GM21723 (cell line): ENCODE measurements at regions not wholly inside any gene's neighbourhood (a gene's known extent, or its start where the extent isn't known, plus 50 kb on each side); places are given as distances from the start of the nearest gene placed in this dataset.

Experiments used
- ATAC-seq: cut with Tn5 transposase; IDR thresholded peaks from one replicate; pipeline ENCODE4 v1.9.1; 2021; ENCODE audit warnings: mild to moderate bottlenecking, moderate library complexity; ENCODE audit not compliant: unreplicated experiment

DNA sequence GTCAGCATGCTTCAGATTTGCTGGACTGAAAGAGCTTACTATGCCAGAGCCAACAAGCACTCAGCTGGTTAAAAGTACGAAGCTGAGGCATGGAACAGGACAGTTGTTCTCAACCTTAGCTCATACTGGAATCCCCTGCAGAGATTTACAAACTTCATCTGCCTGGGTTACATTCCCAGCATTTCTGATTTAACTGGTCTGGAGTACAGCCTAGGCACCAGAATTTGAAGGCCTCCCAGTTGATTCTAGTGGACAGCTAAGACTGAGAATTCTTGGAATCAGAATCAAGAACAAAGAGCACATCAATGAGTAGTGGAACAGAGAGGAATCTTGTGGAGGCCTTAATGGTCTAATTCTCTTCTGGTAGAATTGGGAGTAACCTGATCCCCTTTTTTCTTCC lies 298.2 kb upstream of the NXPH2 start:
- ATAC-seq: no peak

DNA sequence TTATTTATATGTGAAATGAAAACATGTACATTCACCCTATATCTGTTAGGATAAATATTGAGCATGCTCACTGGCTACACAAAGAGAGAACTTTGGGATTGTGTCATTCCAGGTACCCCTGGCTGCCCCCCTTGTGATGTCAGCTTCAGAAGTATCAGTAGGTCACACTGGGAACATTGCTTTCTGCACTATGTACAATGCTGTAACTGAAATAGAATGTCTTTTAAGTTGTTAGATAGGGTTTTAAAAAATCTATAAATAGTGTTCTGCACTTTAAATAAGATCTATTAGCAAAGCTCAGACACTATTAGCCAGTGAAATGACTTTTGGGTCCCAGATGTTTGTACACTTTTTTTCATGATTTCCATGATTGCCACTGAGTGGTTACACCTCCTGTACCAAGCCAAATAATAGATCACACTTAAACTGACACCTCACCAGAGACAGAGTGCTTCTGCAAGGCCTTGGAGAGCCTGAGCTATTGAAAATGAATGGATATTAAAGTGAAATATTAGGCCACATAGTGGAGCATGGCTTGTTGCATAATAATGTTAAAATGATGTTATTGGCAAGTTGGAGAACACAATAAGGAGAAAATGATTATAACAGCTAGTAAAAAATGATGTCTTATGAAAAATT lies 297.0 kb upstream of the NXPH2 start:
- ATAC-seq: no peak

DNA sequence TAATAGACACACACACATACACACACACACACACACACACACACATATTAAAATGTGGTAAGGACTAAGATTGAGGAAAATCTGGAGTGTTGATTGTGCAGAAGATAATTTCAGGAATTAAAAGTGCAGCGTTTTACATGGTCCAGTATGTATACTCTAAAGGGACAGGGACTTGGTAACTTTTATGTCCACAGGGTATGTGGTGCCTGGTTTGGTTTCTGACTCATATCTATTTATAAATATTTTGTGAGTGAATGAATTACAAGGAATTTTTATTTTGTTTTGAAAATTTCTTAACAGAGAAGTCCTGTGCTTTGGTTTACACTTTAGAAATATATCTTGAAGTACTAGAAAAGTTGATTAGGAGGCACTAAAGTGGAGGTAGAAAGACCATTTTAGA lies 287.7 kb upstream of the NXPH2 start:
- ATAC-seq: no peak

DNA sequence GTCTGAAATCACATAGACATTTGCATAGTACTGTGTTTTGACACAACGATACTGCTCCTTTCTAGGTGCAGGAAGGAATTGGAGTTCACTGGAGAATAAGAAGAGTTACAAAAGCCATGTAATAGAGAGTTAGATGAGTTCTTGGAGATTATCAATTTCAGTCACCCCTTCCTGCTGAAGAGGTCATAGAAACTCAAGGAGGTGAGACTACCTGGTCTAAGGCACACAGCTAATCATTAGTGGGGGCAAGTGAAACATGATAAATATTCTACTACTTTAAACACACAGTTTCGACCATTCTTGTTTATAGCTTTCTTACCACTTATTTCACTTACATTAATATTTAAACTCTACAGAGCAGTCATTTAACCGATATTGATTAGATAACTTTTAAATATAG lies 286.9 kb upstream of the NXPH2 start:
- ATAC-seq: no peak

DNA sequence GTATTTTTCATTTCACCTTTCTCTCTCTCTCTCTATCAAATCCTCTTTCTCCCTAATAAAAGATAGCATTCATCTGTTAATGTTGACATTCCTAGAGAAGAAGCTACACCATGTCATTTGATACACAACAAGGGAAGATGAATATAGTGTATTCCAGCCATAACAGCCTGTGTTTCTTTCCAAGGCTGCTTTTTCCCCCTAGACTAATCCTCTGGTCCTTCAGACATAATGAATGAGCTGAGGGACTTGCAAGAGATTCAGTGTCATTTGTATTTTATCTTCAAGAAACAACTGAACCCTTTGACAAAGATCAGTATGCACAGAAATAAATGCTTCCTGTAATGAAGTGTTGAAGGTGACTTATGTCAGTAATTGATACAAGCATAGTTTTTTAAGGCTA lies 284.0 kb upstream of the NXPH2 start:
- ATAC-seq: no peak

DNA sequence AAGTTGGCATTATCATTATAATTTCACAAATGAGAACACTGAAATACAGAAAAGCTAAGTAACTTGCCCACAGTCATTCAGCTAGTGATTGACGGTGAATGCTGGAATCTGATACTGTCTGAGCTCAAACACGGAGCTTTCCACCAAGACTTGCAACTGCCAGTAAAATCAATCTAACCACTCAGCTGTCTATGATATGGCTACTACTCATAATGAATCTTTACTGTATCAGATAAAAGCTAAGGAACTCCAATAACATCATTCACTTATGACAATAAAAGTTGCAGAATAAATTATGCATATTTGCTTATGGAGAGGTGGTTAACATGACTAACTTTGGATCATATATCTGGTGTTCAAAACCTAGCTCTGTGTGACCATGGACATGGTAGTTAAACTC lies 279.4 kb upstream of the NXPH2 start:
- ATAC-seq: no peak

DNA sequence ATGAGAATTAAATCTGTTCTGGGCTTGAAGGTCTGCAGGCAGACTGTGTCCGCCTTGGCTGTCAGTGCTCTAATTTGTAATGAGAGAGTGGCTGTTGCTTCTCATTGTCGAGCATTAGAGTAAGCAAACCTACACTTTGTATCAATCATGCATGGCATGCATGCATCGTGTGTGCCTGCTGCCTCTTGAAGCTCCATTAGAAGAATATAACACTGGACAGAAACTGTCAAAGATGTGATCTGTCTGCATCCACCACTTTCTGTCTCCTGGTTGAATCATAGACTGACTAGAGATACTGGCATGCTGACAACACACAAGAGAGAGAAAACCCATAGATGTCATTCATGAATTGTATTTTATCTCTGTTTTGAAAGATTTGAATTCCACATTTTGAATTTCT lies 275.0 kb upstream of the NXPH2 start:
- ATAC-seq: no peak

DNA sequence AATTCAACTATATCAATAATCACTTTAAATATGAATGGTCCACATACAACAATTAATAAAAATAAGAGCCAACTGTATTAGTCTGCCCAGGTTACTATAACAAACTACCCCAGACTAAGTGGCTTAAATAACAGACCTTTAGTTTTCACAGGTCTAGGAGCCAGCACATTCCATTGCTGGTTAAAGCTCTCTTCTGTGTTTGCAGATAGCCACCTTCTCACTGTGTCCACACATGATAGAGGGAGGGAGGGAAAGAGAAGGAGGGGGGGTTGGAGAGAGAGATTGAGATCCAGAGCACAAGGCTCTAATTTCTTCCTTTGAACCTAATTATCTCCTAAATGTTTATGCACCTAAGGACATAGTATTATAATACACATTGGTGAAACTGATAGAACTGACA lies 267.8 kb upstream of the NXPH2 start:
- ATAC-seq: no peak

DNA sequence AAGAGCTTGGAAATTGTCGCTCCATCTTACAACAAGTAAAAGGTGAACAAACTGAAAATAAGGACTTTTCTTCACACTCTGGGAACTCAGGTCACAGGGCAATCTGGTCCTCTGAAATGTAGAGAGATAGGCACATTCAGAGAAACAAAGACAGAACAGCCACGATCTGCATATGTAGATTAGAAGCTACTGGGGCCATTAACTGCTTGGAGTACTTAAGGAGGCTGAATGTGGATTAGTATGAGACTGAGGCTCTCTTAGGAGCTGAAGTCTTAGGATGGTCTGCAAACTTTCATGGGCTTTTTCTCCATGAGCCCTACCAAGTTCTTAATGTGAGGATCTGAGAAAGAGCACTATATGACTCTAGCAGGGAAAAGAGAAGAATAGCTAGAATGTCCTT lies 265.3 kb upstream of the NXPH2 start:
- no peak for ATAC-seq

DNA sequence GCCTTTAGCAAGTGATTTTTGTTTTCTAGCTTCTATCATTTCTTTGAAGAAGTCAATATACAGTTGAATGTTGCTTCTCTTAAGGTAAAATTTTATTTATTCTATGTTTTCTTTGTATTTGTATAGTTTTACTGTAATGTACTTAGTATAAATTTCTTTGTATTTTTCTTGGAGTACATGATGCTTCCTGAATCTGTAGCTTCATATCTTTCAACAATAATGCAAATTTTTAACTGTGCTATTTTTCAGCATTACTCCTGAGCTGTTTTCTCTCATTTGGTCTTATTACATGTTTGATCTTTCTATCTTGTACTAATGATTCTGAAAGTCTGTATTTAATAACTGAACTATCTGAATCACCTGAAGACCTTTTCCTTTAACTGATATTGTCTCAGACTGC lies 253.9 kb upstream of the NXPH2 start:
- ATAC-seq: no peak

DNA sequence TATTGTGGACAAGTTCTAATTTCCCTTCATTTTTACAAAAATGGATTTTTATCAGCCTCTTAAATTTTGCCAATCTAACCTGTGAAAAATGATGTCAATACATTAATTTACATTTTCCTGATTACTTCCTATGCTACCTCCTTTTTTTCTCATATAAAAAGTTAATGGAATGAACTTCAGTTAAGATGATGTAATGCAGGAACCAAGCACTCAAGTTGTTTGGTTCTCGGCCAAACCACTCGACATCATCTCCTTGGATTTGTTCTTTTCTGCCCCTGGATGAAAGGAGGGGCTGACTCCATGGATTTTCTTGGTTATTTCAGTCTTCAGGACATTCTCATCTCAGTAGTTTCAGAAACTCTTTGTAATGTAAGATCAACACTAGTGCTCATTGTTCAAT lies 253.1 kb upstream of the NXPH2 start:
- ATAC-seq: no peak

DNA sequence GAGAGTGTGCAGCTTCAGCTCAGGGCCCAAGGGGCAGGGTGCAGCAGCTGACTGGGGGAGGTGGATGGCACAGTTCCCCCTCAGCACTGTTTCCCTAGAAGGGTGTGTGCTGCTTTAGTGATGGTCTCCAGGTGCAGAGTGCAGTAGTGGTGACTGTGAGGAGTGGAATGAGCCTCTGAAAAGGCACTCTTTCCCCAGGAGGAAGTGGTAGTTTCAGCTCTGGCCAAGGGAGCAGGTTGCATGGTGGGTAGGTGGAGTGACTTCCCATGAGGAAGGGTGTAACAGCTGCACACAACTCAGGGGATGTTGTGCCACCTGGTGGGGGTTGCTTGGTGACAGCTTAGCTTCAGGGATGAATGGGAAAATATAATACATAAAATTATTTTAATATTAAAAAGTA lies 251.5 kb upstream of the NXPH2 start:
- ATAC-seq: no peak

DNA sequence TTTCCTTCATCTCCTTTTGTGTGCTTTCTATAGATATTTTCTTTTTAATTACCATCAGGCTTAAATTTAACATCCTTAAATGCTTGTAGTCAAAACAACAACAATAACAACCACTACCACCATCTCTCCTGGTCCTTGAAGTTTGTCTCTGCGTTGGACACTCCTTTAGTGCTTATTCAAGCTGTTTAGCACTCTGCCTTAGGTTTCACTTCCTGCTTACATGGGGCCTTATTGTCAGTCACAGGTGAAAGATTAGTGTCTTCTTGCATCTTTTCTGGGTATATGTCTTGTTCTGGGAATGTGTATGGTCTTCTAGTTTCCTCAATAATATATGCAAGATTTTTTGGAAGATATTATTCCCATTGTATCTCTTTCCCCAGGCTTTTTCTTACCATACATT lies 240.1 kb upstream of the NXPH2 start:
- ATAC-seq: no peak

DNA sequence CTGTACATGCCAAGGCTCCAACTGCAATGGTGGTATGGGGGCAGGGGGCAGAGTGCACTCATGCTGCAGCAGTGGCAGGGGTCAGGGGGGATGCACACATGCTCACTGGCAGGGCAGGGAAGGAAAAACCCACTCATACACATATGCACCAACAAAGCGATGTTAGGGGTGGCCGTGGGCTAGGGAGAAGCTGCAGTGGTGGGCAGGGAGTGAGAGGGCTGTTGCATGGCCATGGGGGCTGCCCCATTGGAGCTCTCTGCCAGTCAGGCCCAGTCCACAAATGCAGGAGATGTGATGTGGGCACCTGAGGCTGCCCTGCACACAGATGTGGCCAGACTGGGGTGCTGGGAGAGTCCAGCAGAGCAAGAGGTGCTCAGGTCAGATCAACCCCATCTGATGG lies 238.1 kb upstream of the NXPH2 start:
- no peak for ATAC-seq

DNA sequence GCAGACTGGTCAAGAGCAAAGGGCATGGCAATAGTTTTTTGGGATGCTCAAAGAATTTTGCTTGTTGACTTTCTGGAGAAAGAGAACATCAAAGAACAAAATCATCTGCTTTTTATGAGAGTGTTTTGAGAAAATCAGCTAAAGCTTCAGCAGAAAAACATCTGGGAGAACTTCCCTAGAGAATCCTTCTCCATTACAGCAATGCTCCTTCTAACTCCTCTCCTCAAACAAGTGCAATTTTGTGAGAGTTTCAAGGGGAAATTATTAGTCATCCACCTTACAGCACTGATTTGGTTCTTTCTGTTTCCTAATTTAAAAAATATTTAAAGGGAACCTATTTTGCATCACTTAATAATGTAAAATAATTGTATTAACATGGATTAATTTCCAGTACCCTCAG lies 226.9 kb upstream of the NXPH2 start:
- no peak for ATAC-seq

DNA sequence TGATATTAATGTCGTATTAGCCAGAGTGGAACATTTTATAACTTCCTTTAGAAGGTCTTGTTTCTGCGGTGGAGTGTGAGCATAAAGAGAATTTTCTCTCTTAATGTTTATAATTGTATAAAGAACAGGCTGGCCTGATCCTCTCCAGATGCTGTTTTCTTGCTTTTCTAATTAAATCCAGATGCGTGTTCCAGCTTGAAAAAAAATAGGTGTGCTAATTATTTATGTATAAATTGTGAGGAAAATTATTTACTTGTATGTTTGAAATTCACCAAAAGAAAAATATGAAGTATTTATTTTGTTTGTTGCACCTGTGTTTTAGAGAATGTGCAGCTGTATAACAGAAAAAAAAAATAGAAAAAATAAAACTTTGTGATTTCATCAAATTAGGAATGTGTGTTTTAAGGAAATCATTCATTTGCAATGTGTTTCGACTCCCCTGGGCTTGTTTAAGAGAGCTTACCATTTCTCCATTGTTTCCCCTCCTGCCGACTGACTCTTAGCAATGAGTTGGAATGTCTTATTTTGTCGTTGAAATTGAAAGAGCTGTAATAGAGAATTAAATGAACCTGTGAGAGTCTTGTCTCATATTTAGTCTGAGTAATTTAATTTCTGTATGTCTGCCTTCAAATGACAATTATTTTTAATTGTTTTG lies 220.1 kb upstream of the NXPH2 start:
- ATAC-seq: no peak

DNA sequence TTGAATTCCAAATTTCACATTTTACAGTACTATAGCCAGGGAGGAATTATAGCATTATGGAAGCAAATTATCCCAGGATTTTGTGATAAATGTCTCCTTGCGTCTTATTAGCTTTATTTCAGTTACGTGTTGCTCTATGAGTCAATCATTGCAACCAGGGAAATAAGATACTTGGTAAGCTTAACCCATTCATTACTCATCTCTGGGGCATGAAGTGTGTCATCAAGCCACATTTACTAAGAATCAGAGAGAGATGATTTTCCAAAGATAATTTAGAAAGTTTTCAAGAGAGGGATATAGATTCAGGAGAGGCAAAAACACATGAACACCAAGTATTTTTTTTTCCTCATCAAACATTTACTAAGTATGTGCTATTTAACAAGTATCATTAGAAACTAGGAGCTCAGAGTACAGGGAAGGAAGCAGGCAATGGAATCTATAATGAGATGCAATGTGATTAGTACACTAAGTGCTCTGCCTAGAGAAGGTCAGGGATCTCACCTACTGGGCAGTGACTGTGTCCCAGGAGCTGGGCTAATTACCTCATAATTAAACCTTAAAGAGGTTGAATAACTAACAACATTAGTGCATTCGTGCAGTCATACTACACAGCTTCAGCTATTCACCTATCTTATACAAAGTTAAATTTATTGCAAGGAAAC lies 217.8 kb upstream of the NXPH2 start:
- no peak for ATAC-seq

DNA sequence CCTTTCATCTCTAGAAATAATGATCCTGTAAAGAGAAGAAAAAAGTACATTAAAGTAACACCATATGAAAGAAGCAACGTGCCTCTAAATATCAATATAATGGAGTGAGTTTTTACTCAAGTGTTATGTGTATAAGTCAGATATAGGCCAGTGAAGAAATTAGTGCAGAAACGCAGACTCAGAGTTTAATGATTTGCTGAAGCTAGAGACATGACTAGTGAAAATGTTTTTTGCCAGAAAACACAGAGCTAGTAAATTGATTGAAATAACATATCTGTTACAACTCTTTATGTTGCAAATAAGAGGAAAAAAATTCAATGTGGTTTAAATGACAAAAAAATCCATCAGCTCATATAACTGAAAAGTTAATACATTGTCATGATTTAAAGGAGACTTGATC lies 217.2 kb upstream of the NXPH2 start:
- ATAC-seq: no peak

DNA sequence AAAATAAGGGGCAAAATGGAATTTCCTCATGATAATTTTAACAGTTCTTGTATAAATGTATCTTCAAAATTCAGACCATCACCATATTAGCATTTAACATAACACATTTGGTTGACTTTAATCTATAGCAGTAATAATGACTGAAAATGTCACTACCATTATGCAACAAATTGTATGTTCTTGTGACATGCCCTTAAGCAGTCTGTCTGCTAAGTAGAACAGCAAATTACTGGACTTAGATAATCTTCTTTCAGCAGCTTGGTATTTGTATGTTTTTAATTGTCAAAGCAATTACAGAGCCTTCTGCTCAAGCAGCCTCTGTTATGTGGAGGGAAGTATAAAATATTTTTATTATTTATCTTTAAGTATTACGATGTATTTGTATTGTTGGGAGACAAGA lies 214.3 kb upstream of the NXPH2 start:
- ATAC-seq: no peak

DNA sequence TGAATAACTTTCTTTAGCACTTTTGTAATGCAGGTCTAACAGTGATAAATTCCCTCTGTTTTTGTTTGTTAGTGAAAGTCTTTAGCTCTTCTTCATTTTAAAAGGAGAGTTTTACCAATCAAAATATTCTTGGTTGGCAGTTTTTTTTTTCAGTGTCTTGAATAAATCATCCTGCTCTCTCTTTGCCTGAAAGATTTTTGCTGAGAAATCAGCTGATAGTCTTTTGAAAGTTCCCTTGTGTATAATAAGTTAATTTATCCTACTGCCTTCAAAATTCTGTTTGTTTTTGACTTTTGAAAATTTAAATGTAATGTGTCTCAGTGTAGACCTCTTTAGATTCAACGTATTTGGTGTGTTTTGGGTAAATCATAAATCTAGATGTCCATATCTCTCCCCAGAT lies 205.7 kb upstream of the NXPH2 start:
- no peak for ATAC-seq

DNA sequence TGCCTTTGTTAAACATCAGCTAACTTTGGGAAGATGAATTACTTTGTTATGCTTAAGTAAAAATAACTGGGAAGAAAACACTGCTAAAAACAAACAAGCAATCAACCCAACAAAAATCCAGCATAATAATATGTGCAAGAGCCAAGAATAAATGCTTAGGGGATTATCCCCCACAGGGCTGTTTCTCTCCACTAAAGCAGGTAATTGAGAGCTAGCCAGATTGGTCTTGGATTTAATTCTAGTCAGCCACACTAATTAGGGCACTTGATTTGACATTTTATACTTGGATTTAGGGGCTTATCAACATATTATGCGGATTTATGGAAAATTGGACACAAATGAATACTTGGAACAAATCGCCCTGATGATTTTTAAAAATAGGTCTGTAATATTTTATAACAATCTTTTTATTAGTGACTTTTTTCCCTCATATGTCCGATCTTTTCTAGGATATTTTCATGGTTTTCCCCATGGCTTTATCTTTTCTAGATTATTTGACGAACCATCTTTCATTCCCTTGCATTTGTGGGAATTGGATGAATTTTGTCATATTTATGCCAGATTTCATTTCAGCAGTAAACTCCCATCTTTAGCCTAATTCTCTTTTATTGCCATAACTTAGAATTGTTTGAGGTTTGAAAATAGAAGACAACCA lies 199.1 kb upstream of the NXPH2 start:
- no peak for ATAC-seq

DNA sequence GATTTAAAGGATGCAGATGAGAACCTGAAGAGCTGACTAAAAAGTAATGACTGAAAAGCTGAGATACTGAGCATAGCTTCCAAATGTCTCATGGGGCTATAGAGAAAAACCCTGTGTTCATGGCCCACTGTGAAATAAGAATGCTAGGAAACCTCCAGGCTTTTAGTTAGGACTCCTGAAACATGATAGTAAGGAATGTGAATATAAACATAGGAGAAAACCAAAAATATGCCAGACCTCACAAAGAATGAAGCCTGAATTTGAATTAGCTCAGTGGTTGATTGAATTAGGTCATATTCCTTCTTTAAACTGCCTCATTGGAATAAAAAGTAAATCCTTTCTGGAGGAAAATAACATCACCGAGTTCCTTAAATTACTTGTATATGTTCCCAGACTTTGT lies 194.5 kb upstream of the NXPH2 start:
- ATAC-seq: no peak
